H1 (cell line): ENCODE measurements at regions not wholly inside any gene's neighbourhood (a gene's known extent, or its start where the extent isn't known, plus 50 kb on each side); places are given as distances from the start of the nearest gene placed in this dataset.

Source experiments
- CTCF ChIA-PET: fragments of 300-600 bp; sonication (Branson Sonifier 250); formaldehyde crosslinking; loops from one replicate; lab custom pipeline; 2021; ENCODE audit not compliant: partially characterized antibody; lab: Charles Lee
- POLR2A ChIA-PET: fragments of 300-600 bp; sonication (Branson Sonifier 250); formaldehyde crosslinking; loops from one replicate; lab custom pipeline; 2021; ENCODE audit warnings: inconsistent platforms; ENCODE audit not compliant: partially characterized antibody; lab: Charles Lee
- DNase-seq, 2 experiments: peaks; one replicate each; pipeline versions ENCODE4 v3.0.0 to v3.0.0-alpha.2; 2010 to 2022; ENCODE audit warnings: low spot score in 2 of 2, low read depth in 1 of 2, mixed read lengths in 1 of 2
- FAIRE-seq: peaks from 2 replicates; lab custom pipeline; 2011; peaks lifted over from hg19 to GRCh38; lab: Jason Lieb, UNC
- H2AFZ ChIP-seq: 2 replicates; pipeline ENCODE4 v1.8.1; 2012; ENCODE audit warnings: low read length, inconsistent platforms
- H2AK5ac ChIP-seq: 2 replicates; pipeline ENCODE4 v1.6.1; 2013; ENCODE audit warnings: low read depth, low read length
- H2BK120ac ChIP-seq: replicated peaks from 2 replicates; pipeline ENCODE3; 2013; ENCODE audit warnings: low read depth, low read length, inconsistent platforms
- H2BK12ac ChIP-seq: 2 replicates; pipeline ENCODE4 v1.6.1; 2013; ENCODE audit warnings: low read depth, low read length
- H2BK15ac ChIP-seq: 2 replicates; pipeline ENCODE4 v1.6.1; 2013; ENCODE audit warnings: low read length
- H2BK20ac ChIP-seq: 2 replicates; pipeline ENCODE4 v1.6.1; 2013; ENCODE audit warnings: low read length
- H2BK5ac ChIP-seq: 2 replicates; pipeline ENCODE4 v1.6.1; 2013; ENCODE audit warnings: low read depth, low read length
- H3K14ac ChIP-seq: 2 replicates; pipeline ENCODE4 v1.6.1; 2013; ENCODE audit warnings: inconsistent platforms; ENCODE audit not compliant: insufficient read length
- H3K18ac ChIP-seq: 2 replicates; pipeline ENCODE4 v1.6.1; 2013; ENCODE audit warnings: low read length; ENCODE audit errors: extremely low read depth
- H3K23ac ChIP-seq: 2 replicates; pipeline ENCODE4 v1.6.1; 2013; ENCODE audit warnings: inconsistent platforms; ENCODE audit not compliant: insufficient read length
- H3K23me2 ChIP-seq: 2 replicates; pipeline ENCODE4 v1.6.1; 2013; ENCODE audit warnings: low read depth, low read length
- H3K27ac ChIP-seq: 2 replicates; pipeline ENCODE4 v1.6.1; 2011; ENCODE audit warnings: low read depth, low read length, inconsistent platforms
- H3K27me3 ChIP-seq, 4 experiments: replicated peaks in 1 of 4; 1 replicate in 1 of 4; 2 replicates in 3 of 4; pipeline versions ENCODE4 v1.6.1 to v1.8.1; 2011 to 2013; ENCODE audit warnings: low read length in 3 of 4, mild to moderate bottlenecking in 3 of 4, inconsistent platforms in 2 of 4, mixed read lengths in 2 of 4, moderate library complexity in 1 of 4; ENCODE audit not compliant: control insufficient read depth in 3 of 4, insufficient read depth in 3 of 4; ENCODE audit errors: extremely low read depth in 1 of 4
- H3K36me3 ChIP-seq, 4 experiments: 2 replicates each; pipeline versions ENCODE4 v1.6.1 to v1.8.1; 2011 to 2013; ENCODE audit warnings: mild to moderate bottlenecking in 4 of 4, low read length in 3 of 4, moderate library complexity in 2 of 4, control low read depth in 1 of 4, inconsistent platforms in 1 of 4; ENCODE audit not compliant: insufficient read depth in 4 of 4, control insufficient read depth in 2 of 4
- H3K4ac ChIP-seq: replicated peaks from 2 replicates; pipeline ENCODE3; 2013; ENCODE audit warnings: low read length, low read depth, mixed read lengths, inconsistent platforms; ENCODE audit not compliant: insufficient read length
- H3K4me1 ChIP-seq, 4 experiments: replicated peaks in 1 of 4; 1 replicate in 1 of 4; 2 replicates in 3 of 4; pipeline versions ENCODE4 v1.6.1 to v1.8.1; 2011 to 2013; ENCODE audit warnings: low read length in 3 of 4, inconsistent platforms in 2 of 4, mixed read lengths in 1 of 4; ENCODE audit not compliant: insufficient read depth in 4 of 4, control insufficient read depth in 3 of 4
- H3K4me2 ChIP-seq, 2 experiments: 2 replicates each; pipeline versions ENCODE4 v1.6.1 to v1.8.1; 2011 to 2013; ENCODE audit warnings: low read depth in 2 of 2, low read length in 2 of 2, control low read depth in 1 of 2, inconsistent platforms in 1 of 2, mild to moderate bottlenecking in 1 of 2; ENCODE audit not compliant: insufficient read depth in 1 of 2
- H3K4me3 ChIP-seq, 4 experiments: fragments of 200-600, 300-600 bp in 1 of 4; sonication (generic), shearing (Covaris generic), sonication (Bioruptor Twin) in 1 of 4; 2 replicates each; pipeline versions ENCODE4 v1.5.1 to v1.8.1; 2011 to 2016; ENCODE audit warnings: low read length in 4 of 4, low read depth in 3 of 4, control low read depth in 2 of 4, inconsistent platforms in 2 of 4, mild to moderate bottlenecking in 2 of 4, mixed read lengths in 1 of 4, moderate library complexity in 1 of 4; ENCODE audit not compliant: insufficient read depth in 2 of 4; ENCODE audit errors: extremely low read depth in 1 of 4
- H3K56ac ChIP-seq: replicated peaks from 2 replicates; pipeline ENCODE3; 2013; ENCODE audit warnings: low read depth, mild to moderate bottlenecking, mixed read lengths, low read length, inconsistent platforms; ENCODE audit not compliant: insufficient read length
- H3K79me1 ChIP-seq: 2 replicates; pipeline ENCODE4 v1.6.1; 2013; ENCODE audit warnings: low read depth, low read length, control low read depth
- H3K79me2 ChIP-seq, 2 experiments: 2 replicates each; pipeline versions ENCODE4 v1.6.1 to v1.8.1; 2012 to 2013; ENCODE audit warnings: low read length in 2 of 2, mild to moderate bottlenecking in 2 of 2, inconsistent platforms in 1 of 2; ENCODE audit not compliant: insufficient read depth in 2 of 2, control insufficient read depth in 1 of 2
- H3K9ac ChIP-seq, 4 experiments: replicated peaks in 1 of 4; 1 replicate in 1 of 4; 2 replicates in 3 of 4; pipeline versions ENCODE4 v1.6.1 to v1.8.1; 2011 to 2013; ENCODE audit warnings: low read depth in 3 of 4, low read length in 3 of 4, control low read depth in 2 of 4, mild to moderate bottlenecking in 2 of 4, moderate library complexity in 2 of 4, inconsistent platforms in 1 of 4; ENCODE audit errors: extremely low read depth in 1 of 4
- H3K9me3 ChIP-seq, 2 experiments: 2 replicates each; pipeline versions ENCODE4 v1.6.1 to v1.8.1; 2012 to 2013; ENCODE audit warnings: mild to moderate bottlenecking in 2 of 2, moderate library complexity in 2 of 2, control low read depth in 1 of 2, inconsistent platforms in 1 of 2, low read depth in 1 of 2, low read length in 1 of 2, mixed read lengths in 1 of 2; ENCODE audit not compliant: insufficient read depth in 2 of 2
- H4K20me1 ChIP-seq, 2 experiments: replicated peaks in 1 of 2; 2 replicates each; pipeline versions ENCODE3 to v1.8.1; 2011 to 2013; ENCODE audit warnings: inconsistent platforms in 2 of 2, low read length in 2 of 2, mild to moderate bottlenecking in 1 of 2; ENCODE audit not compliant: insufficient read depth in 2 of 2, control insufficient read depth in 1 of 2
- H4K5ac ChIP-seq: 2 replicates; pipeline ENCODE4 v1.6.1; 2013; ENCODE audit warnings: low read length, low read depth, mixed read lengths, inconsistent platforms; ENCODE audit not compliant: insufficient read length
- H4K8ac ChIP-seq: 2 replicates; pipeline ENCODE4 v1.8.0; 2013; ENCODE audit warnings: mild to moderate bottlenecking, moderate library complexity, low read length, inconsistent platforms; ENCODE audit not compliant: insufficient read depth; ENCODE audit errors: extremely low read depth
- H4K91ac ChIP-seq: replicated peaks from 2 replicates; pipeline ENCODE3; 2013; ENCODE audit warnings: low read length, mixed read lengths, inconsistent platforms; ENCODE audit not compliant: insufficient read length
- GTF2F1 ChIP-seq: IDR thresholded peaks from 2 replicates; pipeline ENCODE4 v1.6.1; 2012; ENCODE audit warnings: low read depth, low read length, improper control_type of control experiment, borderline replicate concordance
- RAD21 ChIP-seq, 2 experiments: IDR thresholded peaks in 1 of 2; conservative IDR thresholded peaks in 1 of 2; 2 replicates each; pipeline ENCODE4 v1.6.1; 2011; ENCODE audit warnings: low read depth in 2 of 2, low read length in 2 of 2, improper control_type of control experiment in 1 of 2, inconsistent platforms in 1 of 2, mild to moderate bottlenecking in 1 of 2, moderate library complexity in 1 of 2
- SIX5 ChIP-seq: IDR thresholded peaks from 2 replicates; pipeline ENCODE4 v1.6.1; 2011; ENCODE audit warnings: mild to moderate bottlenecking, low read depth, low read length
- WGBS, 2 experiments: shearing (Covaris generic) in 1 of 2; methylation state at CpG; one replicate each; pipeline versions ENCODE4 v1.1.6 to v1.1.7; 2013 to 2015; ENCODE audit warnings: low lambda C conversion rate in 2 of 2, mixed read lengths in 2 of 2, inconsistent platforms in 1 of 2, low coverage in 1 of 2, missing lambda C conversion rate in 1 of 2; ENCODE audit not compliant: insufficient replicate concordance in 2 of 2, insufficient coverage in 1 of 2, insufficient read length in 1 of 2; ENCODE audit errors: extremely low coverage in 1 of 2, missing lambda C conversion rate in 1 of 2; 5-methylcytosine and 5-hydroxymethylcytosine counted together

- ChIA-PET POLR2A (interaction anchor here (1.0 kb wide), 1 partner anchor 9 kb away, joined by 3 read pairs; no protein-coding TSS in a partner anchor), CTCF (interaction anchor here (0.6 to 1.2 kb wide), 4 partner anchors 15 to 294 kb away, joined by 3 to 4 read pairs (median 3); no protein-coding TSS in a partner anchor)
- H3K23ac ChIP-seq: no peak overlapping the region
- H3K4me3 ChIP-seq: no peak overlapping the region
- H3K14ac ChIP-seq: no peak overlapping the region
- no peak overlapping the region for H3K4me2 ChIP-seq
- H2BK120ac ChIP-seq: no peak overlapping the region
- no peak overlapping the region for H2AFZ ChIP-seq
- H3K4me1 ChIP-seq: no peaks in the 10 kb centered on the region
- H4K91ac ChIP-seq: no peak overlapping the region
- no peak overlapping the region for H2AK5ac ChIP-seq
- DNase-seq (no peak), FAIRE-seq (no peak)
- no peaks in the 10 kb centered on the region for H3K27me3 ChIP-seq
- H3K79me2 ChIP-seq: no peaks in the 10 kb centered on the region
- H3K9me3 ChIP-seq: no peaks in the 10 kb centered on the region; a peak in 1 of 4 replicates
- no peak overlapping the region for H2BK5ac ChIP-seq
- no peak overlapping the region for H2BK20ac ChIP-seq
- H3K56ac ChIP-seq: no peak overlapping the region
- no peak overlapping the region for H2BK12ac ChIP-seq
- H3K79me1 ChIP-seq: no peaks in the 10 kb centered on the region
- H3K23me2 ChIP-seq: no peaks in the 10 kb centered on the region
- 84% methylated on average over 3 of the region's 3 CpGs; no CpG with 5 or more reads in 1 of the 2 experiments for WGBS, 2 experiments
- H4K5ac ChIP-seq: no peak overlapping the region
- H4K20me1 ChIP-seq: no peaks in the 10 kb centered on the region
- no peak overlapping the region for H3K18ac ChIP-seq
- no peak overlapping the region for H3K9ac ChIP-seq
- H3K27ac ChIP-seq: no peak overlapping the region
- no peak overlapping the region for H3K4ac ChIP-seq
- no peaks in the 10 kb centered on the region for H3K36me3 ChIP-seq
- H2BK15ac ChIP-seq: no peak overlapping the region
- no peak overlapping the region for H4K8ac ChIP-seq
- TF ChIP-seq SIX5 (no peak), GTF2F1 (no peak), RAD21 (IDR thresholded peaks at IDR 0.05 in 1 of 2, conservative IDR thresholded peaks at IDR 0.05 in 1 of 2; ENCODE audit: low read depth in 2 of 2, low read length in 2 of 2) (no peak)
Measured at GRCh38 chr12:106000382-106001104, 138.2 kb downstream of the NUAK1 start.
